Inflammatory macrophage treated with lipopolysaccharide for 4 hours (primary cell): ENCODE measurements at regions not wholly inside any gene's neighbourhood (a gene's known extent, or its start where the extent isn't known, plus 50 kb on each side); places are given as distances from the start of the nearest gene placed in this dataset.

ENCODE experiments used
- DNase-seq: peaks from one replicate; pipeline ENCODE4 v3.0.0-alpha.2; 2020

- no peak for DNase-seq
Observed at GRCh38 chr9:129250786-129251185, 72.7 kb upstream of the IER5L start.

GRCh38 chr9:129247285-129248153 lies 69.5 kb upstream of the IER5L start:
- DNase-seq = no peak

GRCh38 chr9:129245276-129245675 lies 67.2 kb upstream of the IER5L start:
- DNase-seq = peak; percentile 36

GRCh38 chr9:129242971-129243561 lies 65.0 kb upstream of the IER5L start:
- DNase-seq = no peak

GRCh38 chr9:129242191-129242941 lies 64.3 kb upstream of the IER5L start:
- no peak for DNase-seq

GRCh38 chr9:129241725-129242124 lies 63.7 kb upstream of the IER5L start:
- DNase-seq = no peak

- DNase-seq = no peak
Observed at GRCh38 chr9:129240581-129241211, 62.6 kb upstream of the IER5L start.

GRCh38 chr9:129239946-129240490 lies 62.0 kb upstream of the IER5L start:
- no peak for DNase-seq

GRCh38 chr9:129237803-129238202 lies 59.7 kb upstream of the IER5L start:
- DNase-seq = no peak

- peak; percentile 44 for DNase-seq
Observed at GRCh38 chr9:129237164-129237611, 59.1 kb upstream of the IER5L start.

- no peak for DNase-seq
Observed at GRCh38 chr9:129236441-129237145, 58.5 kb upstream of the IER5L start.

GRCh38 chr9:129235931-129236331 lies 57.9 kb upstream of the IER5L start:
- DNase-seq = no peak

GRCh38 chr9:129235041-129235930 lies 57.2 kb upstream of the IER5L start:
- no peak for DNase-seq

- no peak for DNase-seq
Observed at GRCh38 chr9:129234491-129234890, 56.4 kb upstream of the IER5L start.

- DNase-seq = peak; percentile 54
Observed at GRCh38 chr9:129232839-129233591, 55.0 kb upstream of the IER5L start.

GRCh38 chr9:129231759-129232158 lies 53.7 kb upstream of the IER5L start:
- DNase-seq = no peak

- DNase-seq = no peak
Observed at GRCh38 chr9:129231022-129231739, 53.1 kb upstream of the IER5L start.

- DNase-seq = no peak
Observed at GRCh38 chr9:129230302-129230701, 52.2 kb upstream of the IER5L start.
